B cell (primary cell): ENCODE measurements at regions not wholly inside any gene's neighbourhood (a gene's known extent, or its start where the extent isn't known, plus 50 kb on each side); places are given as distances from the start of the nearest gene placed in this dataset.

Source experiments
- ATAC-seq: fragments of 200-7000 bp; cut with Tn5 transposase; one replicate; pipeline ENCODE4 v1.10.0; 2021; ENCODE audit warnings: low read depth, mild to moderate bottlenecking, moderate number of reproducible peaks, moderate library complexity
- CTCF ChIA-PET: fragments of 350-600 bp; sonication (Branson Sonifier 250); formaldehyde crosslinking; loops from one replicate; lab custom pipeline; 2021; ENCODE audit warnings: antibody characterized with exemption, inconsistent platforms; lab: Charles Lee
- POLR2A ChIA-PET: fragments of 350-600 bp; sonication (Branson Sonifier 250); formaldehyde crosslinking; loops from one replicate; lab custom pipeline; 2021; ENCODE audit warnings: antibody characterized with exemption; lab: Charles Lee
- DNase-seq: peaks from one replicate; pipeline ENCODE4 v3.0.0; 2013
- H2AFZ ChIP-seq: 2 replicates; pipeline ENCODE4 v1.6.1; 2012; ENCODE audit warnings: mild to moderate bottlenecking, low read depth, low read length; ENCODE audit not compliant: insufficient read depth, poor library complexity, severe bottlenecking
- H3K27ac ChIP-seq, 2 donors: 1 replicate in 1 of 2; 2 replicates in 1 of 2; pipeline ENCODE4 v1.5.1; 2012 to 2013; ENCODE audit warnings: low read length in 2 of 2, mild to moderate bottlenecking in 2 of 2, moderate library complexity in 1 of 2
- H3K27me3 ChIP-seq, 4 experiments: fragments of 200-600 bp in 1 of 4; sonication (generic) in 1 of 4; replicated peaks in 1 of 4; 1 replicate in 2 of 4; 2 replicates in 2 of 4; pipeline versions ENCODE4 v1.6.1 to v1.7.0; 2013 to 2016; ENCODE audit warnings: low read length in 3 of 4, mild to moderate bottlenecking in 2 of 4, mixed read lengths in 1 of 4, moderate library complexity in 1 of 4; ENCODE audit not compliant: insufficient read depth in 4 of 4, control insufficient read depth in 3 of 4; ENCODE audit errors: control extremely low read depth in 1 of 4
- H3K36me3 ChIP-seq, 2 experiments: replicated peaks in 1 of 2; 1 replicate in 1 of 2; 2 replicates in 1 of 2; pipeline versions ENCODE4 v1.6.1 to v1.7.1; 2013; ENCODE audit warnings: low read length in 1 of 2; ENCODE audit not compliant: insufficient read depth in 2 of 2, control insufficient read depth in 1 of 2; ENCODE audit errors: control extremely low read depth in 1 of 2, extremely low read depth in 1 of 2
- H3K4me1 ChIP-seq, 2 donors: fragments of 200-600 bp in 1 of 2; sonication (generic) in 1 of 2; 1 replicate in 1 of 2; 2 replicates in 1 of 2; pipeline versions ENCODE4 v1.5.1 to v1.6.1; 2013 to 2017; ENCODE audit warnings: low read length in 2 of 2; ENCODE audit not compliant: control insufficient read depth in 2 of 2, insufficient read depth in 2 of 2
- H3K4me2 ChIP-seq: replicated peaks from 2 replicates; pipeline ENCODE3; 2012; ENCODE audit warnings: mild to moderate bottlenecking, low read depth, low read length; ENCODE audit not compliant: poor library complexity, severe bottlenecking
- H3K4me3 ChIP-seq, 5 experiments: fragments of 200-600 bp in 1 of 5; sonication (generic) in 1 of 5; 1 replicate in 3 of 5; 2 replicates in 2 of 5; pipeline versions ENCODE4 v1.5.1 to v1.7.0; 2011 to 2016; ENCODE audit warnings: low read length in 4 of 5, mild to moderate bottlenecking in 4 of 5, low read depth in 2 of 5, control low read depth in 1 of 5, moderate library complexity in 1 of 5; ENCODE audit not compliant: insufficient read depth in 1 of 5; ENCODE audit errors: control extremely low read depth in 1 of 5, extremely low read depth in 1 of 5
- H3K79me2 ChIP-seq: fragments of 200-600 bp; sonication (generic); one replicate; pipeline ENCODE4 v1.6.0; 2016; ENCODE audit warnings: low read length; ENCODE audit not compliant: control insufficient read depth, insufficient read depth
- H3K9ac ChIP-seq: fragments of 200-600 bp; sonication (generic); 2 replicates; pipeline ENCODE4 v1.6.1; 2017; ENCODE audit warnings: mild to moderate bottlenecking, low read length, moderate library complexity
- H3K9me3 ChIP-seq, 3 donors: one replicate each; pipeline versions ENCODE4 v1.6.1 to v1.7.1; 2013; ENCODE audit warnings: low read length in 2 of 3; ENCODE audit not compliant: control insufficient read depth in 2 of 3, insufficient read depth in 1 of 3; ENCODE audit errors: control extremely low read depth in 1 of 3
- H4K20me1 ChIP-seq: 2 replicates; pipeline ENCODE4 v1.6.0; 2012; ENCODE audit warnings: mild to moderate bottlenecking, low read length; ENCODE audit not compliant: insufficient read depth, control insufficient read depth, poor library complexity, severe bottlenecking
- H3K27ac Mint-ChIP-seq: one replicate; pipeline ENCODE4 v1.8.0; 2021; ENCODE audit warnings: mixed read lengths
- H3K27me3 Mint-ChIP-seq: one replicate; pipeline ENCODE4 v1.8.0; 2021; ENCODE audit warnings: mixed read lengths
- H3K4me1 Mint-ChIP-seq: one replicate; pipeline ENCODE4 v1.8.0; 2021; ENCODE audit warnings: mixed read lengths
- H3K4me3 Mint-ChIP-seq: one replicate; pipeline ENCODE4 v1.8.0; 2021; ENCODE audit warnings: mixed read lengths
- H3K9me3 Mint-ChIP-seq: one replicate; pipeline ENCODE4 v1.8.0; 2022; ENCODE audit warnings: mixed read lengths; ENCODE audit not compliant: insufficient read depth
- EZH2 ChIP-seq: IDR thresholded peaks from 2 replicates; pipeline ENCODE4 v1.6.1; 2012; ENCODE audit warnings: borderline replicate concordance, low read depth, mild to moderate bottlenecking, moderate library complexity, low read length; ENCODE audit not compliant: insufficient read depth, poor library complexity, severe bottlenecking
- WGBS: methylation state at CpG from one replicate; pipeline ENCODE4 v1.1.5; 2013; ENCODE audit warnings: missing lambda C conversion rate; ENCODE audit not compliant: insufficient coverage; 5-methylcytosine and 5-hydroxymethylcytosine counted together
- intact Hi-C: fragments of 100-400 bp; cut with micrococcal nuclease; formaldehyde crosslinking; loops from one replicate; pipeline ENCODE4 v1.10.0; 2022
- TF ChIP-seq, protein P1 (sequence below): fragments of 200-600 bp; IDR thresholded peaks from one replicate; pipeline ENCODE4 v1.8.0; 2022; ENCODE audit warnings: antibody characterized with exemption, mild to moderate bottlenecking

GRCh38 chr16:60271781-60272180 is 1537.7 kb upstream of the GOT2 start:
- no peak for ATAC-seq
- POLR2A ChIA-PET, result no interaction called here

GRCh38 chr16:60271025-60271771 is 1537.1 kb upstream of the GOT2 start:
- no peak overlapping the region for H3K9ac ChIP-seq
- intact Hi-C loops, result no loop called here
- H3K27ac ChIP-seq, result no peak overlapping the region
- H3K9me3 ChIP-seq, result no peaks in the 10 kb centered on the region
- no peak overlapping the region for H2AFZ ChIP-seq
- no peak overlapping the region for H3K4me3 ChIP-seq
- no peaks in the 10 kb centered on the region for H4K20me1 ChIP-seq
- Mint-ChIP-seq H3K27ac (no peak overlapping the region), H3K4me1 (no peaks in the 10 kb centered on the region), H3K9me3 (peaks cover 2% of the 10 kb centered on the region), H3K4me3 (no peak overlapping the region), H3K27me3 (no peaks in the 10 kb centered on the region)
- H3K79me2 ChIP-seq, result no peaks in the 10 kb centered on the region
- ATAC-seq (no peak), DNase-seq (no peak)
- no peaks in the 10 kb centered on the region for H3K36me3 ChIP-seq
- TF ChIP-seq EZH2, result no peak
- TF ChIP-seq, protein P1, sequence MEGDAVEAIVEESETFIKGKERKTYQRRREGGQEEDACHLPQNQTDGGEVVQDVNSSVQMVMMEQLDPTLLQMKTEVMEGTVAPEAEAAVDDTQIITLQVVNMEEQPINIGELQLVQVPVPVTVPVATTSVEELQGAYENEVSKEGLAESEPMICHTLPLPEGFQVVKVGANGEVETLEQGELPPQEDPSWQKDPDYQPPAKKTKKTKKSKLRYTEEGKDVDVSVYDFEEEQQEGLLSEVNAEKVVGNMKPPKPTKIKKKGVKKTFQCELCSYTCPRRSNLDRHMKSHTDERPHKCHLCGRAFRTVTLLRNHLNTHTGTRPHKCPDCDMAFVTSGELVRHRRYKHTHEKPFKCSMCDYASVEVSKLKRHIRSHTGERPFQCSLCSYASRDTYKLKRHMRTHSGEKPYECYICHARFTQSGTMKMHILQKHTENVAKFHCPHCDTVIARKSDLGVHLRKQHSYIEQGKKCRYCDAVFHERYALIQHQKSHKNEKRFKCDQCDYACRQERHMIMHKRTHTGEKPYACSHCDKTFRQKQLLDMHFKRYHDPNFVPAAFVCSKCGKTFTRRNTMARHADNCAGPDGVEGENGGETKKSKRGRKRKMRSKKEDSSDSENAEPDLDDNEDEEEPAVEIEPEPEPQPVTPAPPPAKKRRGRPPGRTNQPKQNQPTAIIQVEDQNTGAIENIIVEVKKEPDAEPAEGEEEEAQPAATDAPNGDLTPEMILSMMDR, result no peak
- ChIA-PET CTCF (no interaction called here), POLR2A (no interaction called here)
- H3K27me3 ChIP-seq, result no peaks in the 10 kb centered on the region
- H3K4me1 ChIP-seq, result no peaks in the 10 kb centered on the region
- H3K4me2 ChIP-seq, result no peak overlapping the region
- WGBS, result 40% methylated on average over 2 of the region's 3 CpGs

More at GRCh38 chr16:60271781-60272180, 1537.7 kb upstream of the GOT2 start:
- H3K27me3 ChIP-seq, result no peaks in the 10 kb centered on the region
- no peaks in the 10 kb centered on the region for H4K20me1 ChIP-seq
- no peaks in the 10 kb centered on the region for H3K79me2 ChIP-seq
- DNase-seq, result no peak
- no peak overlapping the region for H3K4me3 Mint-ChIP-seq
- no peaks in the 10 kb centered on the region for H3K27me3 Mint-ChIP-seq
- H3K4me3 ChIP-seq, result no peak overlapping the region
- no peak overlapping the region for H3K9ac ChIP-seq
- H3K36me3 ChIP-seq, result no peaks in the 10 kb centered on the region
- no peaks in the 10 kb centered on the region for H3K9me3 ChIP-seq
- intact Hi-C loops, result no loop called here
- TF ChIP-seq EZH2, result no peak
- TF ChIP-seq, protein P1, result no peak
- no peak overlapping the region for H3K27ac Mint-ChIP-seq
- H3K9me3 Mint-ChIP-seq, result no peaks in the 10 kb centered on the region
- CTCF ChIA-PET, result no interaction called here
- no peak overlapping the region for H3K4me2 ChIP-seq
- no peak overlapping the region for H2AFZ ChIP-seq
- H3K4me1 ChIP-seq, result no peaks in the 10 kb centered on the region
- no peak overlapping the region for H3K27ac ChIP-seq
- no peaks in the 10 kb centered on the region for H3K4me1 Mint-ChIP-seq
